ENCODE measurements at regions not wholly inside any gene's neighbourhood (a gene's known extent, or its start where the extent isn't known, plus 50 kb on each side); places are given as distances from the start of the nearest gene placed in this dataset.
"Not testable (repeated sequence)": the region's sequence is repeated elsewhere in the genome, so short reads cannot be mapped to it uniquely, and the experiment has no call there.

DNA sequence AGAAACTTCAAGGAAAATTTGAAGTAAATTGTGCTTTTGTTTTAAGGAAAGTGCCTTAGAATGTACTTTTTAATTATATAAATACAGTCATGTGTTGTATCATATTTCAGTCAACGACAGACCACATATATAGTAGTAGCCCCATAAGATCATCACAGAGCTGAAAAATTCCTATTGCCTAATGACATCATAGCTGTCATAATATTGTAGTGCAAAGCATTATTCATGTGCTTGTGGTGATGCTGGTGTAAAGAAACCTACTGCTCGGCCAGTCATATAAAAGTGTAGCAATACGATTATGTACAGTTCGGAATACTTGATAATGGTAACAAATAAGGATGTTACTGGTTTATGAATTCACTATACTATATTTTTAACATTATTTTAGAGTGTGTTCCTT, 198.9 kb upstream of the SLC16A7 start:
- Histone ChIP-seq H3K27me3 (no peaks in the 10 kb centered on the region), H3K36me3 (no peaks in the 10 kb centered on the region), H3K4me3 (no peak overlapping the region), H3K9me3 (no peaks in the 10 kb centered on the region), H3K27ac (no peak overlapping the region), H3K4me1 (no peaks in the 10 kb centered on the region)
- no peak for TF ChIP-seq POLR2A (IDR thresholded peaks at IDR 0.05)
- DNase-seq = no peak

DNA sequence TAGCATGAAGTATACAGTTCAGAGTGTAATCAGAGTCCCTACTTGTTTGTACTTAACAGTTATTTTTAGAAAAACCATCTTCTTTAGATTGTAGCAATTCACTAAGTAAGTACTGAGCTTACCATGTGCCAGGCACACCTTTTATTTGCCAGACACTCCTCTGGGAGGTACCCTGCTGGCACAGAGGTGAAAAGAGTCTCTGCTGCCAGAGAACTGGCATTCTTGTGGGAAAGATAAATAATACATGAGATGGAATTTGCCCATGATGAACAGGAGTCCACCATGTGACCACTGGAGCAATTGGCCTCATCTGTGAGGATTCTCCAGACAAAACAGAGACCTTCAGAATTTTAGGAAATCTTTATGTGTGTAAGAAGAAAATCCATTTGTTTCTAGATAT, 199.3 kb upstream of the SLC16A7 start:
- Histone ChIP-seq H3K36me3 (no peaks in the 10 kb centered on the region), H3K4me1 (no peaks in the 10 kb centered on the region), H3K4me3 (no peak overlapping the region), H3K27me3 (no peaks in the 10 kb centered on the region), H3K27ac (no peak overlapping the region), H3K9me3 (no peaks in the 10 kb centered on the region)
- TF ChIP-seq, protein P1, sequence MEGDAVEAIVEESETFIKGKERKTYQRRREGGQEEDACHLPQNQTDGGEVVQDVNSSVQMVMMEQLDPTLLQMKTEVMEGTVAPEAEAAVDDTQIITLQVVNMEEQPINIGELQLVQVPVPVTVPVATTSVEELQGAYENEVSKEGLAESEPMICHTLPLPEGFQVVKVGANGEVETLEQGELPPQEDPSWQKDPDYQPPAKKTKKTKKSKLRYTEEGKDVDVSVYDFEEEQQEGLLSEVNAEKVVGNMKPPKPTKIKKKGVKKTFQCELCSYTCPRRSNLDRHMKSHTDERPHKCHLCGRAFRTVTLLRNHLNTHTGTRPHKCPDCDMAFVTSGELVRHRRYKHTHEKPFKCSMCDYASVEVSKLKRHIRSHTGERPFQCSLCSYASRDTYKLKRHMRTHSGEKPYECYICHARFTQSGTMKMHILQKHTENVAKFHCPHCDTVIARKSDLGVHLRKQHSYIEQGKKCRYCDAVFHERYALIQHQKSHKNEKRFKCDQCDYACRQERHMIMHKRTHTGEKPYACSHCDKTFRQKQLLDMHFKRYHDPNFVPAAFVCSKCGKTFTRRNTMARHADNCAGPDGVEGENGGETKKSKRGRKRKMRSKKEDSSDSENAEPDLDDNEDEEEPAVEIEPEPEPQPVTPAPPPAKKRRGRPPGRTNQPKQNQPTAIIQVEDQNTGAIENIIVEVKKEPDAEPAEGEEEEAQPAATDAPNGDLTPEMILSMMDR (IDR thresholded peaks at IDR 0.05) = no peak
- TF ChIP-seq POLR2A (IDR thresholded peaks at IDR 0.05) = no peak
- DNase-seq = no peak

DNA sequence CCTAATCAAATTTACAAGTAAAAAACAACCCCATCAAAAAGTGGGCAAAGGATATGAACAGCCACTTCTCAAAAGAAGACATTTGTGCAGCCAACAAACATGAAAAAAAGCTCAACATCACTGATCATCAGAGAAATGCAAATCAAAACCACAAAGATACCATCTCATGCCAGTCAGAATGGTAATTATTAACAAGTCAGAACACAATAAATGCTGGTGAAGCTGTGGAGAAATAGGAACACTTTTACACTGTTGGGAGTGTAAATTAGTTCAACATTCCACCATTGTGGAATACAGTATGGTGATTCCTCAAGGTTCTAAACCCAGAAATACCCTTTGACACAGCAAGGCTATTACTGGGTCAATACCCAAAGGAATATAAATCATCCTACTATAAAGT, 200.5 kb upstream of the SLC16A7 start:
- not testable (repeated sequence) for H3K27me3 ChIP-seq, H3K36me3 ChIP-seq

DNA sequence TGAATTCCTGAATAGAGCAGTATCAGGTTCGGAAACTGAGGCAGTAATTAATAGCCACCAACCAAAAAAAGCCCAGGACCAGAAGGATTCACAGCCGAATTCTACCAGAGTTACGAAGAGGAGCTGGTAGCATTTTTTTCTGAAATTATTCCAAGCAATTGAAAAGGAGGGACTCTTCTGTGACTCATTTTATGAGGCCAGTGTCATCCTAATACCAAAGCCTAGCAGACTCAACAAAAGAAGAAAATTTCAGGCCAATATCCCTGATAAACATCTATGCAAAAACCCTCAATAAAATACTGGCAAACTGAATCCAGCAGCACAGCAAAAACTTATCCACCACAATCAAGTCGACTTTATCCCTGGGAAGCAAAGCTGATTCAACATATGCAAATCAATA, 202.3 kb upstream of the SLC16A7 start:
- Histone ChIP-seq H3K9me3 (no peaks in the 10 kb centered on the region), H3K36me3 (no peaks in the 10 kb centered on the region), H3K4me3 (no peak overlapping the region), H3K27me3 (no peaks in the 10 kb centered on the region), H3K4me1 (no peaks in the 10 kb centered on the region), H3K27ac (no peak overlapping the region)
- no peak for DNase-seq
- no peak for TF ChIP-seq POLR2A (IDR thresholded peaks at IDR 0.05)
- TF ChIP-seq, protein P1 (IDR thresholded peaks at IDR 0.05) = no peak

More for the DNA sequence above, 200.5 kb upstream of the SLC16A7 start:
- H3K4me3 ChIP-seq, H3K9me3 ChIP-seq, H3K4me1 ChIP-seq, DNase-seq, H3K27ac ChIP-seq: not testable (repeated sequence)

DNA sequence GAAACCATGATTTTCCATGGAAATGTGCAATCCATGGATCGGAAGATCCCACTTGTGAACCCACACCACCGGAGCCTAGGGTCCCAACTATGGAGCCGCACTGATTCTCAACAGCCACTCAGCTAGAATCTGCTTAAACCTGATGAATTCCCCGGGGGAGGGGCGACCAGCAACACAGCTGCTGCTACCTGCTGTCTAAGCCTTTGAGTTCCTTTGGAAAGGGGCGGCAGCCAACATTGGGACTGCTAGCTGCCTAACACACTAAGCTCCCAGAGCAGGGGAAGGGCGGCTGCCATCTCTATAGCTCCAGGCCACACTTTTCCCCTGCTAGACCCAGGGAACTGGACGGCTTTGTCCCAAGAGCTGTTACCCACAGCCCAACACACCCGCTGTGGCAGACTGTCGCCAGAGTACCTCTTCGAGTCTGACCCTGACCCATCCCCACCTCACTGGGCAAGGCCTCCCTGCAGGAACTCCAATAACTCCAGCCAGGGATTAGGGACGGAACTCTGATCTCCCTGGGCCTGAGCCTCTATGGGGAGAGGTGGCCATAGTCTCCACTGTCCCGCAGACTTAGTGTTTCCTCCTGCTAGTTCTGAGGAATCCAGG, 205.8 kb upstream of the SLC16A7 start:
- H3K27me3 ChIP-seq = no peaks in the 10 kb centered on the region
- TF ChIP-seq, protein P1 (IDR thresholded peaks at IDR 0.05) = no peak
- no peak for TF ChIP-seq POLR2A (IDR thresholded peaks at IDR 0.05)
- H3K9me3 ChIP-seq = no peaks in the 10 kb centered on the region
- DNase-seq = no peak
- H3K27ac ChIP-seq = no peak overlapping the region
- H3K4me1 ChIP-seq = no peaks in the 10 kb centered on the region
- no peaks in the 10 kb centered on the region for H3K36me3 ChIP-seq
- no peak overlapping the region for H3K4me3 ChIP-seq

DNA sequence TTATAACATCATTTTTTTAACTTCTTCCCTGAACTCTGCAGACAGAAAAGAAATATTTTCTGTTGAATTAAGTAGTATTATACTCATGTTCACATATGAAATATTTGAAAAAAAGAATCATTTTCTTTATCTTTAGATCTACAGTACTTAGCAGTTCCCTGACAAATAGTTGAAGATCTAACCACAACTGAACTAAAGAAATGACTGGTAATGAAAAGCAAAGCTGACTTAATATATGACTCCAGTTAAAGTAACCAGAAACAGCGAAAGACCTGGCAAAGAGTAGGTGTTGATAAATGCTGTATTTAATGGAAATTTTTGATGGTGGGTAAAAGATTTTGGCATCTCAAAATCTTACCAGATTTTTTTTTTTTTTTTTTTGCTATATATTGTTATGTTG, 207.1 kb upstream of the SLC16A7 start:
- Histone ChIP-seq H3K4me3 (no peak overlapping the region), H3K27ac (no peak overlapping the region), H3K36me3 (no peaks in the 10 kb centered on the region), H3K4me1 (no peaks in the 10 kb centered on the region), H3K9me3 (no peaks in the 10 kb centered on the region), H3K27me3 (no peaks in the 10 kb centered on the region)
- TF ChIP-seq POLR2A (IDR thresholded peaks at IDR 0.05) = no peak
- TF ChIP-seq, protein P1 (IDR thresholded peaks at IDR 0.05) = no peak
- DNase-seq = no peak

DNA sequence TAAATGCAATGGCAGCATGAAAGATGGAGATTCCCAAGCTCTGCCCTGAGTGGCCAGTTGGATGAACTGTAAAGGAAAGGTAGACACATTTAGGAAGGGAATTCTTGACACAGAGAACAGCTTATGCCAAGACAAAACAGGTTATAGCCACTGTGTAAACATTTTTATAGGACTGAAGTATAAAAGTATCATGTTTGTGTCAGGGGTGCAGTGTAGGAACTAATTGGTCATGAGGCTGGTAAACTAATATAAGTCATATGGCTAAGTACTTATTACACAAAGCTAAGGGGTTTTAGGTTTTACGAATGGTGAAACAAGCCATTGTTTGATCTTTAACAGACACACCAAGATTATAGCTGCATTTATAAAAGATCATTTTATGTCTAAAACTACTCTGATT, 207.7 kb upstream of the SLC16A7 start:
- DNase-seq = no peak
- Histone ChIP-seq H3K9me3 (no peaks in the 10 kb centered on the region), H3K27ac (no peak overlapping the region), H3K27me3 (no peaks in the 10 kb centered on the region), H3K36me3 (no peaks in the 10 kb centered on the region), H3K4me1 (no peaks in the 10 kb centered on the region), H3K4me3 (no peak overlapping the region)
- TF ChIP-seq, protein P1 (IDR thresholded peaks at IDR 0.05) = no peak
- no peak for TF ChIP-seq POLR2A (IDR thresholded peaks at IDR 0.05)

Data from Peyer's patch (tissue), 4 donors.